ENCODE measurements at regions not wholly inside any gene's neighbourhood (a gene's known extent, or its start where the extent isn't known, plus 50 kb on each side); places are given as distances from the start of the nearest gene placed in this dataset.

DNA sequence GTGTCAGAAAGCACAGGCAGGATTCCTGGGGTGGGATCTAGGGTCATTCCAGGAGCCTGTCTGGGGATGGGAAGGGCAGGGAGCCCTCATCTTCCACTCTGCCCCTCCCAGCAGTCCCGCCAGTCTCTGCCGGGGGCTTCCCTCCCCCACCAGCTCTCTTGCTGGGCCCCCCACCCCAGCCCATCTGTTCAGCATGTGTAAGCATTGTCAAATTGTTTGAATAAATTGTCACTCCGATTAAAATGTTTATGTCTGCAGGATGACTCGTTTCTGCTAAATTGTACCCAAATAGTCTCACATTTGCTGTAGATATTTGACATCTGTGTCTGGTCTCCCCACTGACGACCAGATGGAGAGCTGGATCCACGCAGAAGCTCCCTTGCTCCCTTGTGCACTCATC lies 257.6 kb downstream of the ANKRD60 start:
- Histone ChIP-seq H3K36me3 (ENCODE audit: control insufficient read depth, insufficient read depth, low read length) (no peaks in the 10 kb centered on the region), H3K27ac (ENCODE audit: low read length) (no peak overlapping the region), H3K27me3 (ENCODE audit: control insufficient read depth, insufficient read depth, low read length) (no peaks in the 10 kb centered on the region), H3K4me3 (ENCODE audit: low read length) (no peak overlapping the region), H3K9me3 (ENCODE audit: control insufficient read depth, insufficient read depth, low read length) (no peaks in the 10 kb centered on the region), H3K4me1 (ENCODE audit: control insufficient read depth, insufficient read depth, low read length) (no peaks in the 10 kb centered on the region)
- Mint-ChIP-seq H3K27ac (no peak overlapping the region), H3K36me3 (no peaks in the 10 kb centered on the region), H3K27me3 (ENCODE audit: low read depth in 2 of 2) (peaks cover 13 to 21% of the 10 kb centered on the region in 2 donors), H3K4me3 (no peak overlapping the region), H3K9me3 (peaks cover 5 to 7% of the 10 kb centered on the region in 2 donors), H3K4me1 (peaks cover 0 to 8% of the 10 kb centered on the region in 2 donors)
- intact Hi-C loops (cut with micrococcal nuclease) = no loop called here
- WGBS (ENCODE audit: insufficient coverage) = 83% methylated on average over 6 of the region's 6 CpGs
- ATAC-seq (no peak), DNase-seq (no peak)
- TF ChIP-seq, protein P1, sequence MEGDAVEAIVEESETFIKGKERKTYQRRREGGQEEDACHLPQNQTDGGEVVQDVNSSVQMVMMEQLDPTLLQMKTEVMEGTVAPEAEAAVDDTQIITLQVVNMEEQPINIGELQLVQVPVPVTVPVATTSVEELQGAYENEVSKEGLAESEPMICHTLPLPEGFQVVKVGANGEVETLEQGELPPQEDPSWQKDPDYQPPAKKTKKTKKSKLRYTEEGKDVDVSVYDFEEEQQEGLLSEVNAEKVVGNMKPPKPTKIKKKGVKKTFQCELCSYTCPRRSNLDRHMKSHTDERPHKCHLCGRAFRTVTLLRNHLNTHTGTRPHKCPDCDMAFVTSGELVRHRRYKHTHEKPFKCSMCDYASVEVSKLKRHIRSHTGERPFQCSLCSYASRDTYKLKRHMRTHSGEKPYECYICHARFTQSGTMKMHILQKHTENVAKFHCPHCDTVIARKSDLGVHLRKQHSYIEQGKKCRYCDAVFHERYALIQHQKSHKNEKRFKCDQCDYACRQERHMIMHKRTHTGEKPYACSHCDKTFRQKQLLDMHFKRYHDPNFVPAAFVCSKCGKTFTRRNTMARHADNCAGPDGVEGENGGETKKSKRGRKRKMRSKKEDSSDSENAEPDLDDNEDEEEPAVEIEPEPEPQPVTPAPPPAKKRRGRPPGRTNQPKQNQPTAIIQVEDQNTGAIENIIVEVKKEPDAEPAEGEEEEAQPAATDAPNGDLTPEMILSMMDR (IDR thresholded peaks at IDR 0.05) = no peak

DNA sequence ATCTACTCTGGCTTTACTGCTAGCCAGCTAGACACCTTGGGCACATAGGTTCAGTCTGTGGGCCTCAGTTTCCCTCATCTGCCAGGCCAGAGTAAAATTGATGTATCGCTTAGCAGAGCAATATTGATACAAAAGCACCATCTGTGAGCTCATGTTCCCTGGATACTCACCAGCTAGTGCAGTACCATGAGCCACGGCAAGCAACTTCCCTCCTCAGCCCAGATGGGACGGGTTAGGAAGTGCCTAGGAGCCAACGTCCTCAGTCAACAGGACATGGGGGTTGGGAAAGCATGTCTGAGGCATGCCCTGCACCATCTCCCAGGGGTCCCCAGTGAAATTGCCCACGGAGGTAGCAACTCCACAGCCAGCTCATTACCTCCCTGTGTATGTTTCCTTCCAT lies 258.3 kb downstream of the ANKRD60 start:
- no peak overlapping the region for H3K4me3 ChIP-seq (ENCODE audit: low read length)
- no peak for DNase-seq
- Mint-ChIP-seq H3K4me1 (peaks cover 0 to 7% of the 10 kb centered on the region in 2 donors), H3K27me3 (ENCODE audit: low read depth in 2 of 2) (peaks cover 13 to 26% of the 10 kb centered on the region in 2 donors), H3K9me3 (peaks cover 5 to 7% of the 10 kb centered on the region in 2 donors), H3K36me3 (no peaks in the 10 kb centered on the region), H3K4me3 (no peak overlapping the region), H3K27ac (no peak overlapping the region)
- TF ChIP-seq, protein P1 (IDR thresholded peaks at IDR 0.05) = no peak
- no peak overlapping the region for H3K27ac ChIP-seq (ENCODE audit: low read length)
- no peaks in the 10 kb centered on the region for H3K27me3 ChIP-seq (ENCODE audit: control insufficient read depth, insufficient read depth, low read length)
- intact Hi-C loops (cut with micrococcal nuclease) = no loop called here
- H3K9me3 ChIP-seq (ENCODE audit: control insufficient read depth, insufficient read depth, low read length) = no peaks in the 10 kb centered on the region
- WGBS (ENCODE audit: insufficient coverage) = 46% methylated on average over 5 of the region's 5 CpGs
- no peak for ATAC-seq
- no peaks in the 10 kb centered on the region for H3K4me1 ChIP-seq (ENCODE audit: control insufficient read depth, insufficient read depth, low read length)
- H3K36me3 ChIP-seq (ENCODE audit: control insufficient read depth, insufficient read depth, low read length) = no peaks in the 10 kb centered on the region

DNA sequence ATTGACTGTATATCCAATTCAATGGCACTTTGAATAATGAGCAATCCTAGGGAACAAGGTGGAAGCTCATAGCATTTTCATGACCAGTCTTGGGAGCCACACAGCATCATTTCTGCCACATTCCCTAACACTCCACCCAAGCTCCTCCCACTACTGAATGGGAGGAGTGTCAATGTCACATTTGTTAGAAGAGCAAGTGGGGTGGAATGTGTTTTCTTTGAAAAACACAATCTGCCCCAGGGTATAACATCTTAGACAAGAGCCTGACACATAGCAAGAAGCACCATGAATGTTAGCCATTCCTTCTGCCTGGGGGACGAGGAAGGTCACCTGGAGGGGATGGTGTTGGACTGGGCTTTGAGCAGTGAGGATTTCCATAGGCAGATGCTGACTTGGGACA lies 258.3 kb upstream of the PMEPA1 start:
- Histone ChIP-seq H3K4me3 (ENCODE audit: low read length) (no peak overlapping the region), H3K27me3 (ENCODE audit: control insufficient read depth, insufficient read depth, low read length) (no peaks in the 10 kb centered on the region), H3K27ac (ENCODE audit: low read length) (no peak overlapping the region), H3K36me3 (ENCODE audit: control insufficient read depth, insufficient read depth, low read length) (no peaks in the 10 kb centered on the region), H3K9me3 (ENCODE audit: control insufficient read depth, insufficient read depth, low read length) (no peaks in the 10 kb centered on the region), H3K4me1 (ENCODE audit: control insufficient read depth, insufficient read depth, low read length) (no peaks in the 10 kb centered on the region)
- no peaks in the 10 kb centered on the region for H3K9me3 Mint-ChIP-seq
- intact Hi-C loops (cut with micrococcal nuclease) = no loop called here
- ATAC-seq = no peak
- TF ChIP-seq, protein P1 (IDR thresholded peaks at IDR 0.05) = no peak
- WGBS (ENCODE audit: insufficient coverage) = 59% methylated on average over 1 of the region's 1 CpG
- H3K4me3 Mint-ChIP-seq = no peak overlapping the region
- peaks cover 17 to 26% of the 10 kb centered on the region in 2 donors for H3K27me3 Mint-ChIP-seq (ENCODE audit: low read depth in 2 of 2)
- no peak overlapping the region for H3K27ac Mint-ChIP-seq
- no peaks in the 10 kb centered on the region for H3K36me3 Mint-ChIP-seq
- H3K4me1 Mint-ChIP-seq = no peaks in the 10 kb centered on the region
- DNase-seq = no peak

DNA sequence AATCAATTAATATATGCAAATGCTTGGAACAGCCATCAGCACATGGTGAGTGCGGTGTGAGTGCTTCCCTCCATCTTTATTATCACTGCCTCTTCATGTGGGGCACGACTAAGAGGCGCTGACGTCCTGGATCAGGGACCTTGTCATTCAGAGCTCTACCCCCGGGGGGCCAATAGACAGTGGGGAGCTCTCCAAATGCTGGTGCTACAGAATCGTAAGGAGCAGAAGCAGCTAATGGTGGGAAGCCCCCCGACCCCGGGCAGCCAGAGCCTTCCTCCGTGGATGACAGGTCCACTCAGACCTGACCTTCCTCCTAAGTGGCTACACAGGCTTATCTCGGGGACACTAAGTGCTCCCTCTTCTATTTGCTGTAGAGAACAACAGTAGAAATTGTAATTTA lies 257.5 kb upstream of the PMEPA1 start:
- Mint-ChIP-seq H3K4me1 (no peaks in the 10 kb centered on the region), H3K36me3 (no peaks in the 10 kb centered on the region), H3K27ac (no peak overlapping the region), H3K9me3 (no peaks in the 10 kb centered on the region), H3K27me3 (ENCODE audit: low read depth in 2 of 2) (peaks cover 17 to 26% of the 10 kb centered on the region in 2 donors), H3K4me3 (no peak overlapping the region)
- Histone ChIP-seq H3K4me3 (ENCODE audit: low read length) (no peak overlapping the region), H3K27ac (ENCODE audit: low read length) (no peak overlapping the region), H3K4me1 (ENCODE audit: control insufficient read depth, insufficient read depth, low read length) (no peaks in the 10 kb centered on the region), H3K36me3 (ENCODE audit: control insufficient read depth, insufficient read depth, low read length) (no peaks in the 10 kb centered on the region), H3K27me3 (ENCODE audit: control insufficient read depth, insufficient read depth, low read length) (no peaks in the 10 kb centered on the region), H3K9me3 (ENCODE audit: control insufficient read depth, insufficient read depth, low read length) (no peaks in the 10 kb centered on the region)
- intact Hi-C loops (cut with micrococcal nuclease) = no loop called here
- no peak for DNase-seq
- no peak for ATAC-seq
- TF ChIP-seq, protein P1 (IDR thresholded peaks at IDR 0.05) = no peak
- WGBS (ENCODE audit: insufficient coverage) = 89% methylated on average over 10 of the region's 10 CpGs

Measured in natural killer cell (primary cell).